SU-DHL-6 (cell line): ENCODE measurements at regions not wholly inside any gene's neighbourhood (a gene's known extent, or its start where the extent isn't known, plus 50 kb on each side); places are given as distances from the start of the nearest gene placed in this dataset.

Experiments
- H2AFZ ChIP-seq: fragments of 200-600 bp; sonication (generic); 2 replicates; pipeline ENCODE4 v1.6.1; 2014; ENCODE audit warnings: low read depth, mild to moderate bottlenecking, moderate library complexity, mixed read lengths, antibody characterized with exemption, low read length; ENCODE audit not compliant: severe bottlenecking
- H3F3A ChIP-seq: fragments of 200-600 bp; shearing (Covaris generic); 2 replicates; pipeline ENCODE4 v1.6.0; 2016; ENCODE audit warnings: antibody characterized with exemption, mild to moderate bottlenecking; ENCODE audit not compliant: insufficient read depth
- H3K27ac ChIP-seq: fragments of 200-600 bp; sonication (generic); 2 replicates; pipeline ENCODE4 v1.5.1; 2016; ENCODE audit warnings: low read depth, mild to moderate bottlenecking, low read length, moderate library complexity, mixed read lengths
- H3K27me3 ChIP-seq: fragments of 200-600 bp; sonication (generic), shearing (Covaris generic); 2 replicates; pipeline ENCODE4 v1.6.0; 2014; ENCODE audit warnings: mild to moderate bottlenecking, low read length
- H3K36me3 ChIP-seq: fragments of 200-600 bp; sonication (generic); 2 replicates; pipeline ENCODE4 v1.6.1; 2014; ENCODE audit warnings: mild to moderate bottlenecking, low read length, mixed read lengths
- H3K4me2 ChIP-seq: fragments of 300-600, 200-600 bp; shearing (Covaris generic), sonication (generic); 2 replicates; pipeline ENCODE4 v1.6.0; 2014; ENCODE audit warnings: low read length, low read depth, mild to moderate bottlenecking; ENCODE audit not compliant: poor library complexity, severe bottlenecking
- H3K4me3 ChIP-seq: fragments of 200-600 bp; sonication (generic); 2 replicates; pipeline ENCODE4 v1.5.1; 2014; ENCODE audit warnings: antibody characterized with exemption, low read length, mild to moderate bottlenecking, mixed read lengths; ENCODE audit not compliant: insufficient read depth, poor library complexity, severe bottlenecking
- H3K79me2 ChIP-seq: fragments of 200-600 bp; sonication (generic); 2 replicates; pipeline ENCODE4 v1.6.1; 2014; ENCODE audit warnings: mild to moderate bottlenecking, low read length, moderate library complexity; ENCODE audit not compliant: insufficient read depth
- H3K9ac ChIP-seq: fragments of 200-600 bp; sonication (generic); 2 replicates; pipeline ENCODE4 v1.7.0; 2014; ENCODE audit warnings: mild to moderate bottlenecking, low read length
- H3K9me2 ChIP-seq: fragments of 200-600 bp; sonication (generic); replicated peaks from 2 replicates; pipeline ENCODE4 v1.6.1; 2014; ENCODE audit warnings: low read length; ENCODE audit not compliant: insufficient read depth
- H3K9me3 ChIP-seq: fragments of 200-600 bp; sonication (generic); 2 replicates; pipeline ENCODE4 v1.6.1; 2014; ENCODE audit warnings: low read length, mixed read lengths; ENCODE audit not compliant: insufficient read depth
- H4K20me1 ChIP-seq: fragments of 200-600 bp; sonication (generic); 2 replicates; pipeline ENCODE4 v1.6.1; 2014; ENCODE audit warnings: low read depth, mild to moderate bottlenecking, antibody characterized with exemption, low read length, moderate library complexity, mixed read lengths
- CTCF ChIP-seq: fragments of 200-600 bp; sonication (generic); IDR thresholded peaks from one replicate; pipeline ENCODE4 v1.5.1; 2017; ENCODE audit warnings: antibody characterized with exemption, mild to moderate bottlenecking, low read length, moderate library complexity; ENCODE audit not compliant: insufficient read depth, poor library complexity, severe bottlenecking
- EZH2phosphoT487 ChIP-seq: fragments of 200-600 bp; sonication (generic), shearing (Covaris generic); conservative IDR thresholded peaks from 2 replicates; pipeline ENCODE4 v1.6.1; 2018; ENCODE audit warnings: mild to moderate bottlenecking, antibody characterized with exemption, low read length, moderate library complexity, mixed read lengths

- H3K9me2 ChIP-seq: no peaks in the 10 kb centered on the region
- no peak for TF ChIP-seq CTCF
- no peak for TF ChIP-seq EZH2phosphoT487
- no peaks in the 10 kb centered on the region for H4K20me1 ChIP-seq
- H3F3A ChIP-seq: no peaks in the 10 kb centered on the region
- no peak overlapping the region for H3K9ac ChIP-seq
- no peak overlapping the region for H2AFZ ChIP-seq
- no peaks in the 10 kb centered on the region for H3K79me2 ChIP-seq
- H3K36me3 ChIP-seq: no peaks in the 10 kb centered on the region
- no peak overlapping the region for H3K4me3 ChIP-seq
- no peaks in the 10 kb centered on the region for H3K27me3 ChIP-seq
- no peak overlapping the region for H3K4me2 ChIP-seq
- no peak overlapping the region for H3K27ac ChIP-seq
- no peaks in the 10 kb centered on the region for H3K9me3 ChIP-seq
Measured at GRCh38 chr10:78684947-78685346, 383.8 kb upstream of the ZMIZ1 start.

GRCh38 chr10:78685466-78686103 lies 383.2 kb upstream of the ZMIZ1 start:
- H3K27me3 ChIP-seq: no peaks in the 10 kb centered on the region
- no peak for TF ChIP-seq CTCF
- no peak for TF ChIP-seq EZH2phosphoT487
- H4K20me1 ChIP-seq: no peaks in the 10 kb centered on the region
- no peak overlapping the region for H3K27ac ChIP-seq
- H3K9me3 ChIP-seq: no peaks in the 10 kb centered on the region
- no peak overlapping the region for H3K4me2 ChIP-seq
- H3K36me3 ChIP-seq: no peaks in the 10 kb centered on the region
- no peaks in the 10 kb centered on the region for H3K9me2 ChIP-seq
- no peak overlapping the region for H3K4me3 ChIP-seq
- no peaks in the 10 kb centered on the region for H3K79me2 ChIP-seq
- H3F3A ChIP-seq: no peaks in the 10 kb centered on the region
- H3K9ac ChIP-seq: no peak overlapping the region
- no peak overlapping the region for H2AFZ ChIP-seq

GRCh38 chr10:78686444-78687060 lies 382.2 kb upstream of the ZMIZ1 start:
- no peaks in the 10 kb centered on the region for H4K20me1 ChIP-seq
- no peaks in the 10 kb centered on the region for H3K27me3 ChIP-seq
- H2AFZ ChIP-seq: no peak overlapping the region
- no peak overlapping the region for H3K27ac ChIP-seq
- H3K36me3 ChIP-seq: no peaks in the 10 kb centered on the region
- no peak overlapping the region for H3K4me3 ChIP-seq
- no peaks in the 10 kb centered on the region for H3F3A ChIP-seq
- no peaks in the 10 kb centered on the region for H3K79me2 ChIP-seq
- H3K9me3 ChIP-seq: no peaks in the 10 kb centered on the region
- H3K4me2 ChIP-seq: no peak overlapping the region
- H3K9me2 ChIP-seq: no peaks in the 10 kb centered on the region
- H3K9ac ChIP-seq: no peak overlapping the region
- TF ChIP-seq CTCF: no peak
- TF ChIP-seq EZH2phosphoT487: no peak
